Sigmoid colon (tissue), 6 donors: ENCODE measurements at regions not wholly inside any gene's neighbourhood (a gene's known extent, or its start where the extent isn't known, plus 50 kb on each side); places are given as distances from the start of the nearest gene placed in this dataset.

Experiments
- DNase-seq: peaks from one replicate; pipeline ENCODE4 v3.0.0-alpha.2; 2019
- H3K27ac ChIP-seq, 4 donors: fragments of 200-600 bp; sonication (generic); one replicate each; pipeline ENCODE4 v1.5.1; 2016 to 2019; ENCODE audit warnings: mild to moderate bottlenecking in 1 of 4
- H3K27me3 ChIP-seq, 3 donors: fragments of 200-600 bp; sonication (generic); one replicate each; pipeline ENCODE4 v1.5.1; 2019; ENCODE audit warnings: mild to moderate bottlenecking in 1 of 3
- H3K36me3 ChIP-seq, 4 donors: fragments of 200-600 bp; sonication (generic); one replicate each; pipeline ENCODE4 v1.5.1; 2016 to 2019
- H3K4me1 ChIP-seq, 4 donors: fragments of 200-600 bp; sonication (generic); one replicate each; pipeline ENCODE4 v1.5.1; 2017 to 2019
- H3K4me3 ChIP-seq, 4 donors: fragments of 200-600 bp; sonication (generic); one replicate each; pipeline ENCODE4 v1.5.1; 2017 to 2019; ENCODE audit warnings: mild to moderate bottlenecking in 2 of 4, moderate library complexity in 1 of 4
- H3K9me3 ChIP-seq, 4 donors: fragments of 200-600 bp in 3 of 4; sonication (generic) in 3 of 4; one replicate each; pipeline versions ENCODE4 v1.5.1 to v1.6.1; 2013 to 2019
- EP300 ChIP-seq, 4 donors: sonication (generic); formaldehyde crosslinking; IDR thresholded peaks; one replicate each; pipeline ENCODE4 v1.6.1; 2017; ENCODE audit warnings: antibody characterized with exemption in 4 of 4
- POLR2A ChIP-seq, 2 donors: fragments of 450-650 bp; IDR thresholded peaks; one replicate each; pipeline ENCODE4 v1.6.1; 2016; ENCODE audit warnings: antibody characterized with exemption in 2 of 2, mild to moderate bottlenecking in 2 of 2, moderate library complexity in 2 of 2
- POLR2AphosphoS5 ChIP-seq, 4 donors: sonication (generic); formaldehyde crosslinking; IDR thresholded peaks; one replicate each; pipeline ENCODE4 v1.6.1; 2017; ENCODE audit warnings: antibody characterized with exemption in 4 of 4
- WGBS, 2 donors: extraction: QIAGEN DNeasy Blood & Tissue Kit; methylation state at CpG; one replicate each; pipeline ENCODE4 v1.1.7; 2013; 5-methylcytosine and 5-hydroxymethylcytosine counted together
- intact Hi-C: fragments of 100-400 bp; cut with DNase I; formaldehyde crosslinking; loops from one replicate; pipeline ENCODE4 v1.15.1; 2023
- TF ChIP-seq, protein P1 (sequence below), 4 experiments: fragments of 450-650 bp in 3 of 4; fragments of 200-600 bp in 1 of 4; IDR thresholded peaks; one replicate each; pipeline ENCODE4 v1.5.1; 2016 to 2019; ENCODE audit warnings: antibody characterized with exemption in 4 of 4, mild to moderate bottlenecking in 3 of 4, moderate library complexity in 2 of 4
- donor health status: healthy with polysubstance abuse.
- donor health status: healthy.

DNA sequence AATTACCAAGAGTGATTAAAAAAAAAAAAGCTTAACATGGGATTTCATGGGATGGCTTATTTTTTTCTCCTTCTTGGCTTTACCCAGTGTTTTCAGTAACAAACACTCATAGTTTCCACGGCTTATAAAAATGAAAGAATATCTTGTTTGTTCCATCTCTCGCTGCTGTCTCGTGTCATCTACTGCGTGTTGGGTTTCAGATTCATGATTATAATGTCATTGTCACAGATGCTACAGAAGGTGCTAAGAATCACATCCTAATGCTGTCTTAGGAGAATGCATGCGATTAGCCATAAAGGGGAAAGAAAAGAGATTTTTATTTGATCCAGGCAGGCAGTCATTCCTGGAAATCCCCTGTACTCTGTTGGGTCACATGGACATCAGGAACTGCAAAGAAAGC, 1267.6 kb upstream of the TMEM132C start:
- no peak for DNase-seq
- H3K36me3 ChIP-seq: no peaks in the 10 kb centered on the region
- H3K27ac ChIP-seq: no peak overlapping the region
- no peak overlapping the region for H3K4me3 ChIP-seq
- TF ChIP-seq, protein P1, sequence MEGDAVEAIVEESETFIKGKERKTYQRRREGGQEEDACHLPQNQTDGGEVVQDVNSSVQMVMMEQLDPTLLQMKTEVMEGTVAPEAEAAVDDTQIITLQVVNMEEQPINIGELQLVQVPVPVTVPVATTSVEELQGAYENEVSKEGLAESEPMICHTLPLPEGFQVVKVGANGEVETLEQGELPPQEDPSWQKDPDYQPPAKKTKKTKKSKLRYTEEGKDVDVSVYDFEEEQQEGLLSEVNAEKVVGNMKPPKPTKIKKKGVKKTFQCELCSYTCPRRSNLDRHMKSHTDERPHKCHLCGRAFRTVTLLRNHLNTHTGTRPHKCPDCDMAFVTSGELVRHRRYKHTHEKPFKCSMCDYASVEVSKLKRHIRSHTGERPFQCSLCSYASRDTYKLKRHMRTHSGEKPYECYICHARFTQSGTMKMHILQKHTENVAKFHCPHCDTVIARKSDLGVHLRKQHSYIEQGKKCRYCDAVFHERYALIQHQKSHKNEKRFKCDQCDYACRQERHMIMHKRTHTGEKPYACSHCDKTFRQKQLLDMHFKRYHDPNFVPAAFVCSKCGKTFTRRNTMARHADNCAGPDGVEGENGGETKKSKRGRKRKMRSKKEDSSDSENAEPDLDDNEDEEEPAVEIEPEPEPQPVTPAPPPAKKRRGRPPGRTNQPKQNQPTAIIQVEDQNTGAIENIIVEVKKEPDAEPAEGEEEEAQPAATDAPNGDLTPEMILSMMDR (IDR thresholded peaks at IDR 0.05): no peak
- TF ChIP-seq EP300 (IDR thresholded peaks at IDR 0.05) (no peak), POLR2AphosphoS5 (IDR thresholded peaks at IDR 0.05) (no peak), POLR2A (IDR thresholded peaks at IDR 0.05) (no peak)
- peaks cover 0 to 2% (median 0%) of the 10 kb centered on the region in 3 donors for H3K27me3 ChIP-seq
- H3K4me1 ChIP-seq: no peaks in the 10 kb centered on the region
- peaks cover 0 to 7% (median 0%) of the 10 kb centered on the region in 4 donors for H3K9me3 ChIP-seq
- 91 to 95% methylated on average over 5 of the region's 5 CpGs for WGBS, 2 donors
- intact Hi-C loops: no loop called here

DNA sequence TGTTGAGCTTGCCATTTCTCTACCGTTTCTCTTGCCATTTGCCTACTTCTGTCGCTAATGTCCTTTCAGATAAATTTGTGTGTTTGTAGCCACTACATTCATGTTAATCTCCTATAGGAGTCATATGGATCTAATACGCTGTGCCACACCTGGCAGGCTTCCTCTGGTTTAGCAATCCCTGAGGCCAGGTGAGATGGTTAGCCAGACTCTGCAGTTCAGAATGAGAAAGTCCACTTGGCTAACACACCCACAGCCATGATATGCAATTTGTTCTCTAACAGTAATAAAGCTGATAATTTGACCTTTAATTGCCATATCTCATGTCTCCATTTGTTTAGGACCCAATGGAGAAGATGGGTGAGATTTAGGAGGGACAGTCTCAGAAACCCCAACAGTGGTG, 1261.6 kb upstream of the TMEM132C start:
- no peak for DNase-seq
- TF ChIP-seq POLR2AphosphoS5 (IDR thresholded peaks at IDR 0.05) (no peak), POLR2A (IDR thresholded peaks at IDR 0.05) (no peak)
- TF ChIP-seq, protein P1 (IDR thresholded peaks at IDR 0.05): no peak
- intact Hi-C loops: no loop called here
- Histone ChIP-seq H3K27ac (no peak overlapping the region), H3K9me3 (no peaks in the 10 kb centered on the region), H3K4me1 (no peaks in the 10 kb centered on the region), H3K27me3 (no peaks in the 10 kb centered on the region), H3K4me3 (no peak overlapping the region), H3K36me3 (no peaks in the 10 kb centered on the region)
- 80 to 96% methylated on average over 3 of the region's 3 CpGs for WGBS, 2 donors

DNA sequence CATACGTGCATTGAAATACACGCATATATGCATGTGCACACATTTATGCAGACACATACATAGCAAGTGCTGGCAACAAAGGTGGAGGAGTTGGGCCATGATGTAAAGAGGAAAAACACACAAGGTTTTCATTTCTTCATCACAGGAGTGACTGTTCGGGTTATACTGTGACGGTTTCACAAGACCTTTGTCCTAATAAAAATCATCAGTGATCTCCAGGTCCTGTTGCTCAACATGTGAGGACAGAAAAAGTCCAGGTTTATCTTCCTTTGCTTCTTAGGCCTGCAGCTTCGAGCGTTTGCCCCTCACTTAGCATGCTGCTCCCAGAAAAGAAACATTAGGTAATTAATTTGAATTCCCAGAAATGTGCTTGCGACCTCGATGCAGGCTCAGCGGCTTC, 1260.0 kb upstream of the TMEM132C start:
- Histone ChIP-seq H3K27ac (no peak overlapping the region), H3K4me3 (no peak overlapping the region), H3K4me1 (no peaks in the 10 kb centered on the region), H3K36me3 (no peaks in the 10 kb centered on the region), H3K27me3 (no peaks in the 10 kb centered on the region), H3K9me3 (no peaks in the 10 kb centered on the region)
- WGBS, 2 donors: 74 to 82% methylated on average over 9 of the region's 9 CpGs
- intact Hi-C loops: no loop called here
- no peak for DNase-seq
- TF ChIP-seq, protein P1 (IDR thresholded peaks at IDR 0.05): no peak
- TF ChIP-seq POLR2A (IDR thresholded peaks at IDR 0.05) (no peak), EP300 (IDR thresholded peaks at IDR 0.05) (no peak)

DNA sequence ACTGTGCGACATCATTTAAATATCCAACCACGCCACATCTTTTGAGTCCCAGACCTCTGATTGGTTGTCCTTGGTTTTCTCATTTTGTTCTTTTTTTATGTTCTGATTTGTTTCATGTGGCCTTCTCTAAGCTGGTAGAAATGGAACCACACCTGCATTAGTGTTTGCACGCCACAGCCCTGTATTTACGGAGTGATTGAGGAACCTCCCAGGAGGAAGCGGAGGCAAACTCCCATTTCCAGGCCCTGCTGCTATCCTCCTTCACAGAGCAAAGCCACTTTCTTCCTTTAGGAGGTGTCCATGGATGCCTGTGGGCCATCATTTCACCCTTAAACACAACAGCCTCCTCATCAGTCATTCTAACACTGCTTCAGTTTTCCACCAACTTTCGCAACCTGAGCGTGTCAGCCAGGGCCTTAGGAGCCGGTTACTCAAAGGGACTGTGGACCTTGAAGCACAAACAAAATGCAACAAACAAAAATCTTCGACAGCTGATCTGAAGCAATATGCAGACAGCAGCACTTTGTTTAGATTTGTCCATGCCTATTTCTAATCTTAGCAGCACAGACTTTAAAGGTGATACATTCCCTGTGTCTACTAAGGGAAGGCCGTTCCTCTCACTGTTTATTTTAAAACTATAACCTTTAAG, 1258.1 kb upstream of the TMEM132C start:
- no peak overlapping the region for H3K27ac ChIP-seq
- 36 to 74% methylated on average over 10 of the region's 10 CpGs for WGBS, 2 donors
- no peak overlapping the region for H3K4me3 ChIP-seq
- no peaks in the 10 kb centered on the region for H3K4me1 ChIP-seq
- intact Hi-C loops: no loop called here
- H3K9me3 ChIP-seq: no peaks in the 10 kb centered on the region
- no peak for DNase-seq
- no peaks in the 10 kb centered on the region for H3K27me3 ChIP-seq
- H3K36me3 ChIP-seq: no peaks in the 10 kb centered on the region
- no peak for TF ChIP-seq EP300 (IDR thresholded peaks at IDR 0.05)
- TF ChIP-seq, protein P1 (IDR thresholded peaks at IDR 0.05): no peak
- TF ChIP-seq POLR2AphosphoS5 (IDR thresholded peaks at IDR 0.05): no peak
- TF ChIP-seq POLR2A (IDR thresholded peaks at IDR 0.05): no peak

DNA sequence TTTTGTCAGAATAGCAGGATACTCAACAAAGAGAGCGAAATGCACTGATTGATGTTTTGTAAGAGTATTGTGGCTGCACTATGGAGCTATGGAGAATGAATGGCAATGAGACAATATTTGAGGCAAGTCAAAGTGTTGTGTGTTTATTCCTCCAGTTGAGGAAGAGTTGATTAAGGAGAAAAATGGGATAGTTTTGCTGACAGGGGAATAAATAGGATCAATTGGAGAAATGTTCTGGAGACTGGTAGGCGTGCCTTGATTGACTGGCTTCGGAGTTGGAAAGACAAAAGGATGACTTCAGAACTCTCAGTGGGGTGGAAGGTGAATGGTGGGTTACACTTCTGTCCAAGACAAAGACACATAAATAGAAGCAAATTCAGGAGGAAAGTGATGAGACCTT, 1254.9 kb upstream of the TMEM132C start:
- Histone ChIP-seq H3K4me3 (no peak overlapping the region), H3K27ac (no peak overlapping the region), H3K9me3 (no peaks in the 10 kb centered on the region), H3K36me3 (no peaks in the 10 kb centered on the region), H3K27me3 (no peaks in the 10 kb centered on the region), H3K4me1 (no peaks in the 10 kb centered on the region)
- WGBS, 2 donors: 95 to 96% methylated on average over 3 of the region's 3 CpGs
- no peak for DNase-seq
- TF ChIP-seq POLR2A (IDR thresholded peaks at IDR 0.05) (no peak), EP300 (IDR thresholded peaks at IDR 0.05) (no peak), POLR2AphosphoS5 (IDR thresholded peaks at IDR 0.05) (no peak)
- TF ChIP-seq, protein P1 (IDR thresholded peaks at IDR 0.05): no peak
- intact Hi-C loops: no loop called here
